ENCODE measurements at regions not wholly inside any gene's neighbourhood (a gene's known extent, or its start where the extent isn't known, plus 50 kb on each side); places are given as distances from the start of the nearest gene placed in this dataset.
A peak's percentile ranks its signal among the peaks of the same experiment; 100 is the strongest.

DNA sequence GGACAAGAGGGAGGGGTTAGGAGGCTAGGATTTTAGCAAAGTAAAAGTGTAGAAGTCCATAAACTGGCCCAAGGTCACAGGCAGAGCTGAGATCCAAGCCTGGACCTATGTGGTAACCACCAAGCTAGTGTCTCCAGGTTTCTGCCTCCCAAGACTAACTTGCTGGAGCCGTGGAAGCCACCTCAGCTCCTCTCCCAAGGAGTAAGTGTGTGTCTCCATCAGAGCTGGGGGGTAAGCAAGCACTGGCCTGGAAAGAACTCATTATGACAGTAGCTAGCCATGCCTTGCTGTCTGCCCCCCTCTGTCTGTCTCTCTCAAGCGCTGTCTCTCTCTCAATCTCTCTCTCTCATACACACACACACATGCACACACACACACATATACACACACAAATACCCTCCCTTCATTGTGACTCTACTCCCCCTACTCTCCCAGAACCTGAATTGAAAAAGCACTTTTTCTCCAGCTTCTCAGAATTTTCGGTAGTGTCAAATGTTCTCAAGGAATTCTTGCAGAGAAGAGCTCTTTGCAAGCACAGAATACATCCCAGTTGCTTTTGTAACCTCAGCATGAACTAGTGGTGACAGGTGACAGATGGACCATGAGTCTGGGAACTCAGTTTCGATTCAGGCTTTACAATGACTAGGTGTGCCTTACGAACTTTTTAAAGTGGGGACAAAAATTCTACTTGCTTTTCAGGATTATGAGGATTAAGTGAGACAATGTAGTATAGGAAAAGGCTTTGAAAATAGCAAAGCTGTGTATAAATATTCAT lies 238.0 kb upstream of the FGGY start:
- peaks cover 6 to 30% (median 12%) of the 10 kb centered on the region in 6 donors for H3K4me1 ChIP-seq
- DNase-seq: no peak
- H3K9me3 ChIP-seq: no peaks in the 10 kb centered on the region
- WGBS, 5 donors: 69 to 90% (median 81%) methylated on average over 5 of the region's 5 CpGs
- no peak overlapping the region for H3K27ac ChIP-seq
- intact Hi-C loops (cut with DNase I; ENCODE audit: low total_unique reads): no loop called here
- H3K27me3 ChIP-seq (replicated peaks in 1 of 7): no peaks in the 10 kb centered on the region
- no peaks in the 10 kb centered on the region for H3K36me3 ChIP-seq
- TF ChIP-seq, protein P1, sequence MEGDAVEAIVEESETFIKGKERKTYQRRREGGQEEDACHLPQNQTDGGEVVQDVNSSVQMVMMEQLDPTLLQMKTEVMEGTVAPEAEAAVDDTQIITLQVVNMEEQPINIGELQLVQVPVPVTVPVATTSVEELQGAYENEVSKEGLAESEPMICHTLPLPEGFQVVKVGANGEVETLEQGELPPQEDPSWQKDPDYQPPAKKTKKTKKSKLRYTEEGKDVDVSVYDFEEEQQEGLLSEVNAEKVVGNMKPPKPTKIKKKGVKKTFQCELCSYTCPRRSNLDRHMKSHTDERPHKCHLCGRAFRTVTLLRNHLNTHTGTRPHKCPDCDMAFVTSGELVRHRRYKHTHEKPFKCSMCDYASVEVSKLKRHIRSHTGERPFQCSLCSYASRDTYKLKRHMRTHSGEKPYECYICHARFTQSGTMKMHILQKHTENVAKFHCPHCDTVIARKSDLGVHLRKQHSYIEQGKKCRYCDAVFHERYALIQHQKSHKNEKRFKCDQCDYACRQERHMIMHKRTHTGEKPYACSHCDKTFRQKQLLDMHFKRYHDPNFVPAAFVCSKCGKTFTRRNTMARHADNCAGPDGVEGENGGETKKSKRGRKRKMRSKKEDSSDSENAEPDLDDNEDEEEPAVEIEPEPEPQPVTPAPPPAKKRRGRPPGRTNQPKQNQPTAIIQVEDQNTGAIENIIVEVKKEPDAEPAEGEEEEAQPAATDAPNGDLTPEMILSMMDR (IDR thresholded peaks at IDR 0.05 in 8 of 11, conservative IDR thresholded peaks at IDR 0.05 in 3 of 11): no peak
- TF ChIP-seq POLR2A (IDR thresholded peaks at IDR 0.05): no peak
- TF ChIP-seq POLR2AphosphoS5 (IDR thresholded peaks at IDR 0.05): no peak
- H3K4me3 ChIP-seq: no peak overlapping the region

DNA sequence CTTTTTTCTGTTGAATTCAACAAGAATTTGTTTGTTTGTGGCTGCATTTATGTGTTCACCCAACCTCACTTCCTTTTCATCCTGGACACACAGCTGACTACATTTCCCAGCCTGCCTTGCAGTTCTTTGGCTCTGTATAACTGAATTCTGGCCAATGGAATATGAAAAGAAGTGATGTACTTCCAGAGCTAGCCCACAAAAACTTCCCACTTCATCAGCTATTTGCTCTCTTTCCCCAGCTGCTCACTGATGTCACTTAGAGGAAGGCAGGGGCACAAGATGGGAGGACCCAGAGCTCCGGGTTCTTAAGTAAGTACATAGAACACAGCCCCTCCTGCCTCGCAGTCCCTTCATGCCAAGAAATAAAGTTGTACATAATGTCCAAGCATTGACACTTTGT lies 235.0 kb upstream of the FGGY start:
- H3K36me3 ChIP-seq: no peaks in the 10 kb centered on the region
- peak overlapping the region in 7 of 8 donors; percentile 49 to 72 (median 60) for H3K27ac ChIP-seq
- H3K27me3 ChIP-seq (replicated peaks in 1 of 7): no peaks in the 10 kb centered on the region
- peak overlapping the region in 1 of 8 donors; percentile 26 for H3K4me3 ChIP-seq
- whole genome bisulfite sequencing, 5 donors: 67 to 86% (median 78%) methylated on average over 2 of the region's 2 CpGs
- TF ChIP-seq POLR2A (IDR thresholded peaks at IDR 0.05): peak in 1 of 3 donors; percentile 13
- peak in 1 of 3 donors; percentile 71 for TF ChIP-seq POLR2AphosphoS5 (IDR thresholded peaks at IDR 0.05)
- TF ChIP-seq, protein P1 (IDR thresholded peaks at IDR 0.05 in 8 of 11, conservative IDR thresholded peaks at IDR 0.05 in 3 of 11): no peak
- no peak for DNase-seq
- intact Hi-C loops (cut with DNase I; ENCODE audit: low total_unique reads): loop anchor here (10.0 kb wide), 1 partner anchor 247 kb away; no protein-coding TSS in a partner anchor
- no peaks in the 10 kb centered on the region for H3K9me3 ChIP-seq
- peaks cover 6 to 36% (median 14%) of the 10 kb centered on the region in 6 donors for H3K4me1 ChIP-seq

DNA sequence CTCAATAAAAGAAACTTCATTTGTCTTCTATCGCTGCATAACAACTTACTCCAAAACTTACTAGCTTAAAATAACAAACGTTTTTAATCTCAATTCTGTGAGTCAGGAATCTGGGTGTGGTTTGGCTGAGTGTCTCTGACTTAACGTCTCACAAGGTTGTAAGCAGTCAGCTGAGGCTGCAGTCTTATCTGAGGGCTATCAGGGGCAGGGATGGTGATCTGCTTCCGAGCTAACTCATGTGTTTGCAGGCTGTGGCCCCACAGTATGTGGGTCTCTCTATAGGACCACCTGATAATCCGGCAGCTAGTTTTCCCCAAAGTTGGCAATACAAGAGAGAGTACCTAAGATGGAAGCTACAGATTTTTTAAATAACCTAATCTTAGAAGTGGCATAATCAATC lies 234.2 kb upstream of the FGGY start:
- H3K27ac ChIP-seq: peak overlapping the region in 2 of 8 donors; percentile 51 to 72
- no peaks in the 10 kb centered on the region for H3K27me3 ChIP-seq (replicated peaks in 1 of 7)
- TF ChIP-seq POLR2A (IDR thresholded peaks at IDR 0.05) (no peak), POLR2AphosphoS5 (IDR thresholded peaks at IDR 0.05) (no peak)
- TF ChIP-seq, protein P1 (IDR thresholded peaks at IDR 0.05 in 8 of 11, conservative IDR thresholded peaks at IDR 0.05 in 3 of 11): no peak
- intact Hi-C loops (cut with DNase I; ENCODE audit: low total_unique reads): loop anchor here (10.0 kb wide), 1 partner anchor 248 kb away; no protein-coding TSS in a partner anchor
- no peak for DNase-seq
- 68 to 77% (median 69%) methylated on average over 5 of the region's 5 CpGs for WGBS, 5 donors
- H3K4me3 ChIP-seq: no peak overlapping the region
- no peaks in the 10 kb centered on the region for H3K36me3 ChIP-seq
- H3K9me3 ChIP-seq: no peaks in the 10 kb centered on the region
- peaks cover 6 to 31% (median 14%) of the 10 kb centered on the region in 6 donors for H3K4me1 ChIP-seq

DNA sequence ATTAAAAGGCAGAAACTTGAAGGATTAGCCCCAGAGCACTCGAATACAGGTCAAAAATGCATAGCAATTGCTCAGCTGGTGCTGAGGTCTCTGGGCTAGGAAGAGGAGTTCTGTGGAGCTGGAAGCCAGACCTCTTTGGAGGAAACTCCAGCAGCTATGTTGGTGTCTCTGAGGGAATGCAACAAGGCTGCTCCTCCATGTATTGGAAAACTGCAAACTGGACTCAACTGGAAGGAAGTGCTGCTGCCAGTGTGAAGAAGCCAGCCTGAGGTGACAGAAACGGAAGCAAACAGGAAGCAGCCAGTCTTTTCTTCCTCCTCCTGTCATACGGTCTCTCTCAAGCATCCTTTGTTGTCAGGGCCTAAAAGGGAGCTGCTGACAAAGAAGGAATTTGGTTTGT lies 233.4 kb upstream of the FGGY start:
- no peak for DNase-seq
- Histone ChIP-seq H3K9me3 (no peaks in the 10 kb centered on the region), H3K27ac (peak overlapping the region in 4 of 8 donors; percentile 8 to 72 (median 21)), H3K36me3 (no peaks in the 10 kb centered on the region), H3K4me3 (no peak overlapping the region), H3K4me1 (peaks cover 6 to 31% (median 14%) of the 10 kb centered on the region in 6 donors), H3K27me3 (replicated peaks in 1 of 7) (no peaks in the 10 kb centered on the region)
- intact Hi-C loops (cut with DNase I; ENCODE audit: low total_unique reads): loop anchor here (10.0 kb wide), 1 partner anchor 249 kb away; no protein-coding TSS in a partner anchor
- TF ChIP-seq, protein P1 (IDR thresholded peaks at IDR 0.05 in 8 of 11, conservative IDR thresholded peaks at IDR 0.05 in 3 of 11): no peak
- peak in 1 of 3 donors; percentile 12 for TF ChIP-seq POLR2AphosphoS5 (IDR thresholded peaks at IDR 0.05)
- 10 to 15% (median 11%) methylated on average over 3 of the region's 3 CpGs for WGBS, 5 donors

Data from spleen (tissue), 11 donors.